RWPE2 (cell line): ENCODE measurements at regions not wholly inside any gene's neighbourhood (a gene's known extent, or its start where the extent isn't known, plus 50 kb on each side); places are given as distances from the start of the nearest gene placed in this dataset.
A peak's percentile ranks its signal among the peaks of the same experiment; 100 is the strongest.
"Not testable (repeated sequence)": the region's sequence is repeated elsewhere in the genome, so short reads cannot be mapped to it uniquely, and the experiment has no call there.

Experiments used
- ATAC-seq: fragments of 200-7000 bp; cut with Tn5 transposase; 3 replicates; pipeline ENCODE4 v1.9.1; 2021; ENCODE audit warnings: low read depth
- DNase-seq: peaks from one replicate; pipeline ENCODE4 v3.0.0-alpha.2; 2020; ENCODE audit warnings: low spot score
- H3K27ac ChIP-seq: fragments of 450-650 bp; 2 replicates; pipeline ENCODE4 v1.5.1; 2017; ENCODE audit warnings: mild to moderate bottlenecking; ENCODE audit not compliant: poor library complexity, severe bottlenecking
- H3K27me3 ChIP-seq: fragments of 250-450 bp; sonication (Bioruptor Pico); 2 replicates; pipeline ENCODE4 v1.5.1; 2021; ENCODE audit warnings: mild to moderate bottlenecking, moderate library complexity; ENCODE audit not compliant: insufficient read depth, poor library complexity, severe bottlenecking
- H3K36me3 ChIP-seq: fragments of 250-450 bp; sonication (Bioruptor Pico); 2 replicates; pipeline ENCODE4 v1.5.1; 2020; ENCODE audit warnings: low read depth, mild to moderate bottlenecking, moderate library complexity
- H3K4me1 ChIP-seq: fragments of 250-450 bp; sonication (Bioruptor Pico); 2 replicates; pipeline ENCODE4 v1.5.1; 2021; ENCODE audit warnings: mild to moderate bottlenecking, moderate library complexity; ENCODE audit not compliant: insufficient read depth, poor library complexity, severe bottlenecking
- H3K4me3 ChIP-seq: fragments of 250-450 bp; sonication (Bioruptor Pico); 2 replicates; pipeline ENCODE4 v1.5.1; 2021; ENCODE audit warnings: mild to moderate bottlenecking, moderate library complexity; ENCODE audit not compliant: severe bottlenecking
- H3K9me3 ChIP-seq: fragments of 250-450 bp; sonication (Bioruptor Pico); 2 replicates; pipeline ENCODE4 v1.5.1; 2021; ENCODE audit warnings: mild to moderate bottlenecking, moderate library complexity; ENCODE audit not compliant: severe bottlenecking
- TF ChIP-seq, protein P1 (sequence below): fragments of 450-650 bp; IDR thresholded peaks from one replicate; pipeline ENCODE4 v1.5.1; 2017; ENCODE audit warnings: mild to moderate bottlenecking, moderate library complexity; ENCODE audit not compliant: poor library complexity, severe bottlenecking

DNA sequence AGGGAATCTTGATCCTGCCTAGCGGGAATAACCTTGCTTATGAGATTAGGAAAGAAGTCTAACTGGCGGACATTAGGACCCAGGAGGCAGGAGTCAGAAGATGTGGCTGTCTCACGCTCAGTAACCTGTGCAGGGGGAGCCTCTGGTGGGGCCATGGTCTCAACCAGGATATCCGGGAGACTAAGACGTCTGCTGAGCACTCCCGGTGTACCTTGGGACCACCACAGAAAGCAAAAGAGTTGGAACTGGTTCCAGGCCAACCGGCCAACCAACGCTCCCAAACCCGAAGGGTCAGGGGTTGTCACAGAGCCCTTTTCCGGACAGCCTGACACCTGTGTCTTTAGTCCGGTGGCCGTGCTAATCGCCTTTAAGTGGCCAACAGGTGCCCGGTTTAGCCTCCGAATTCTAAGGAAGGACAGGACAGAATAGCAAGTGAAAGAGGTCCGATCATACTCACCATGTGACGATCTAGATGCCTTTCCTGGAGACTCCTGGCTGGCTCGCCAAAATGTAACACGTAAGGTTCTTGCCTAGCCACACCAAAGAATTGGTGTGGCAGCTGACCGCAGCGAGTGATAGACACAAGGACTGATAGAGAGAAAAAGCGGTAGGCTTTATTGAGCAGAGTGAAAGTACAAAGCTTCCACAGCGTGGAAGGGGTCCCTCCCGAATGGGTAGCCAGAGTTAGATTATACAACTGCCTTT, 103.9 kb upstream of the DIAPH3 start:
- no peak; the same call in 2 of the 3 replicates for ATAC-seq
- H3K36me3 ChIP-seq, result no peaks in the 10 kb centered on the region
- no peaks in the 10 kb centered on the region for H3K9me3 ChIP-seq
- H3K4me1 ChIP-seq, result no peaks in the 10 kb centered on the region
- H3K27me3 ChIP-seq, result peaks cover 8% of the 10 kb centered on the region
- no peak for DNase-seq
- peak overlapping the region; percentile 12 for H3K4me3 ChIP-seq
- TF ChIP-seq, protein P1, sequence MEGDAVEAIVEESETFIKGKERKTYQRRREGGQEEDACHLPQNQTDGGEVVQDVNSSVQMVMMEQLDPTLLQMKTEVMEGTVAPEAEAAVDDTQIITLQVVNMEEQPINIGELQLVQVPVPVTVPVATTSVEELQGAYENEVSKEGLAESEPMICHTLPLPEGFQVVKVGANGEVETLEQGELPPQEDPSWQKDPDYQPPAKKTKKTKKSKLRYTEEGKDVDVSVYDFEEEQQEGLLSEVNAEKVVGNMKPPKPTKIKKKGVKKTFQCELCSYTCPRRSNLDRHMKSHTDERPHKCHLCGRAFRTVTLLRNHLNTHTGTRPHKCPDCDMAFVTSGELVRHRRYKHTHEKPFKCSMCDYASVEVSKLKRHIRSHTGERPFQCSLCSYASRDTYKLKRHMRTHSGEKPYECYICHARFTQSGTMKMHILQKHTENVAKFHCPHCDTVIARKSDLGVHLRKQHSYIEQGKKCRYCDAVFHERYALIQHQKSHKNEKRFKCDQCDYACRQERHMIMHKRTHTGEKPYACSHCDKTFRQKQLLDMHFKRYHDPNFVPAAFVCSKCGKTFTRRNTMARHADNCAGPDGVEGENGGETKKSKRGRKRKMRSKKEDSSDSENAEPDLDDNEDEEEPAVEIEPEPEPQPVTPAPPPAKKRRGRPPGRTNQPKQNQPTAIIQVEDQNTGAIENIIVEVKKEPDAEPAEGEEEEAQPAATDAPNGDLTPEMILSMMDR, result no peak
- H3K27ac ChIP-seq, result no peak overlapping the region

GRCh38 chr13:60268203-60268555, 104.5 kb upstream of the DIAPH3 start:
- Histone ChIP-seq H3K27ac (no peak overlapping the region), H3K4me1 (no peaks in the 10 kb centered on the region), H3K27me3 (peaks cover 8% of the 10 kb centered on the region), H3K36me3 (no peaks in the 10 kb centered on the region), H3K4me3 (peak overlapping the region; percentile 12), H3K9me3 (no peaks in the 10 kb centered on the region)
- TF ChIP-seq, protein P1, result no peak
- ATAC-seq, result no peak
- no peak for DNase-seq

GRCh38 chr13:60273971-60274527, 110.3 kb upstream of the DIAPH3 start:
- H3K4me1 ChIP-seq, result no peaks in the 10 kb centered on the region
- no peak overlapping the region for H3K4me3 ChIP-seq
- no peak for DNase-seq
- peak; percentile 61 for ATAC-seq
- TF ChIP-seq, protein P1, result no peak
- H3K27ac ChIP-seq, result no peak overlapping the region
- H3K9me3 ChIP-seq, result no peaks in the 10 kb centered on the region
- no peaks in the 10 kb centered on the region for H3K36me3 ChIP-seq
- peaks cover 8% of the 10 kb centered on the region for H3K27me3 ChIP-seq

GRCh38 chr13:60274655-60275054, 110.9 kb upstream of the DIAPH3 start:
- ATAC-seq (no peak), DNase-seq (no peak)
- no peaks in the 10 kb centered on the region for H3K4me1 ChIP-seq
- TF ChIP-seq, protein P1, result no peak
- no peak overlapping the region for H3K4me3 ChIP-seq
- no peaks in the 10 kb centered on the region for H3K9me3 ChIP-seq
- no peak overlapping the region for H3K27ac ChIP-seq
- H3K36me3 ChIP-seq, result no peaks in the 10 kb centered on the region
- H3K27me3 ChIP-seq, result peaks cover 8% of the 10 kb centered on the region

DNA sequence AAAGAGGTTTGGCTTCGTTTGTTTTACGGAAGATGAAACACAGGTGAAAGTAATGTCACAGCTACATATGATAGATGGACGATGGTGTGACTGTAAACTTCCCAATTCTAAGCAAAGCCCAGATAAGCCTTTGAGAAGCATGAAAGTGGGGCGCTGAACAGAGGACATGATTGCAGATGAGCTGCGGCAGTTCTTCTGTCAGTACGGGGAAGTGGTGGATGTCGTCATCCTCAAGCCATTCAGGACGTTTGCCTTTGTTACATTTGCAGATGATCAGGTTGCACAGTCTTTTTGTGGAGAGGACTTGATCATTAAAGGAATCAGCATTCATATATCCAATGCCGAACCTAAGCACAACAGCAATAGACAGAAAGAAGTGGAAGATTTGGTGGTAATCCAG, 111.5 kb upstream of the DIAPH3 start:
- H3K36me3 ChIP-seq, result no peaks in the 10 kb centered on the region
- H3K27ac ChIP-seq, result no peak overlapping the region
- DNase-seq (no peak), ATAC-seq (no peak)
- no peaks in the 10 kb centered on the region for H3K9me3 ChIP-seq
- H3K27me3 ChIP-seq, result peaks cover 4% of the 10 kb centered on the region
- no peaks in the 10 kb centered on the region for H3K4me1 ChIP-seq
- no peak overlapping the region for H3K4me3 ChIP-seq
- TF ChIP-seq, protein P1, result no peak

DNA sequence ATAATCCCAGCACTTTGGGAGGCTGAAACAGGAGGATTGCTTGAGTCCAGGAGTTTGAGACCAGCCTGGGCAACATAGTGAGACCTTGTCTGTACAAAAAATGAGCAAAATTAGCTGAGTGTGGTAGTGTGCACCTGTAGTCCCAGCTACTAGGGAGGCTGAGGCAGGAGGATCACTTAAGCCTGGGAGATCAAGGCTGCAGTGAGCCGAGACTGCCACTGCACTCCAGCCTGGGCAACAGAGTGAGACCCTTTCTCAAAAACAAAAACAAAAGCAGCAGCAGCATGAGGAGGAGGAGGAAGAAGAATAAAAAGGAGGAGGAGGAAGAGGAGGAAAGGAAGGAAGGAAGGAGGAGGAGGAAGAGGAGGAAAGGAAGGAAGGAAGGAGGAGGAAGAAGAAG, 116.5 kb upstream of the TDRD3 start:
- H3K4me1 ChIP-seq, H3K36me3 ChIP-seq, H3K9me3 ChIP-seq, ATAC-seq, H3K4me3 ChIP-seq, H3K27me3 ChIP-seq, H3K27ac ChIP-seq, DNase-seq: not testable (repeated sequence)
